A549 (cell line): ENCODE measurements at regions not wholly inside any gene's neighbourhood (a gene's known extent, or its start where the extent isn't known, plus 50 kb on each side); places are given as distances from the start of the nearest gene placed in this dataset.
"Not testable (repeated sequence)": the region's sequence is repeated elsewhere in the genome, so short reads cannot be mapped to it uniquely, and the experiment has no call there.

Source experiments
- ATAC-seq, 2 experiments: fragments of 200-7000 bp in 1 of 2; fragments of >200 bp in 1 of 2; cut with Nextera tagmentation in 1 of 2; cut with Tn5 transposase in 1 of 2; 3 replicates each; pipeline versions ENCODE4 v1.8.0 to v1.9.1; 2018 to 2020; ENCODE audit warnings: mild to moderate bottlenecking in 1 of 2, moderate library complexity in 1 of 2
- CTCF ChIA-PET: fragments of 300-600 bp; sonication (Branson Sonifier 250); formaldehyde crosslinking; extraction: SDS; loops from one replicate; lab custom pipeline; 2021; ENCODE audit warnings: antibody characterized with exemption, inconsistent platforms; lab: Yijun Ruan, JAX
- POLR2A ChIA-PET: fragments of 350-600 bp; formaldehyde crosslinking; extraction: SDS; loops from one replicate; lab custom pipeline; 2021; ENCODE audit warnings: antibody characterized with exemption, inconsistent platforms; lab: Yijun Ruan, JAX
- DNase-seq, 2 experiments: peaks; one replicate each; pipeline versions ENCODE4 v3.0.0 to v3.0.0-alpha.2; 2011 to 2016; ENCODE audit warnings: low read depth in 1 of 2, low spot score in 1 of 2
- FAIRE-seq: peaks from 2 replicates; lab custom pipeline; 2011; peaks lifted over from hg19 to GRCh38; lab: Jason Lieb, UNC
- H3K27ac ChIP-seq, 2 experiments: fragments of >200 bp; sonication (Bioruptor Twin); formaldehyde crosslinking; 3 replicates each; pipeline ENCODE4 v1.5.1; 2016 to 2017
- H3K4me1 ChIP-seq: fragments of >200 bp; sonication (Bioruptor Twin); formaldehyde crosslinking; 3 replicates; pipeline ENCODE4 v1.6.1; 2016
- H3K4me2 ChIP-seq: fragments of >200 bp; sonication (Bioruptor Twin); formaldehyde crosslinking; 3 replicates; pipeline ENCODE4 v1.6.1; 2016
- H3K4me3 ChIP-seq: fragments of >200 bp; sonication (Bioruptor Twin); formaldehyde crosslinking; 3 replicates; pipeline ENCODE4 v1.5.1; 2016
- H3K9me3 ChIP-seq: fragments of >200 bp; sonication (Bioruptor Twin); formaldehyde crosslinking; 3 replicates; pipeline ENCODE4 v1.6.1; 2016
- CHD4 ChIP-seq: fragments of 200-600 bp; sonication (generic); IDR thresholded peaks from 2 replicates; pipeline ENCODE4 v1.6.1; 2016; ENCODE audit warnings: antibody characterized with exemption, mild to moderate bottlenecking, borderline replicate concordance
- EHMT2 ChIP-seq: fragments of 200-600 bp; sonication (generic); IDR thresholded peaks from 2 replicates; pipeline ENCODE4 v1.6.1; 2016; ENCODE audit warnings: antibody characterized with exemption, low read depth, mild to moderate bottlenecking, moderate library complexity
- FOXS1 ChIP-seq: fragments of 250-450 bp; sonication (Bioruptor Pico); IDR thresholded peaks from 2 replicates; pipeline ENCODE4 v1.5.0; 2020; ENCODE audit warnings: mild to moderate bottlenecking, moderate library complexity
- KDM1A ChIP-seq: fragments of 200-600 bp; sonication (generic); IDR thresholded peaks from 2 replicates; pipeline ENCODE4 v1.6.1; 2016; ENCODE audit warnings: low read depth, mild to moderate bottlenecking
- KDM5A ChIP-seq: fragments of 200-600 bp; sonication (generic); IDR thresholded peaks from 2 replicates; pipeline ENCODE4 v1.6.1; 2016; ENCODE audit warnings: antibody characterized with exemption, mild to moderate bottlenecking
- MAZ ChIP-seq: fragments of 150-350 bp; IDR thresholded peaks from 2 replicates; pipeline ENCODE4 v1.6.1; 2014; ENCODE audit warnings: antibody characterized with exemption, low read depth, low read length, borderline replicate concordance
- NPAS2 ChIP-seq: fragments of 250-450 bp; sonication (Bioruptor Pico); IDR thresholded peaks from 2 replicates; pipeline ENCODE4 v1.8.0; 2022; ENCODE audit warnings: mild to moderate bottlenecking, moderate library complexity, borderline replicate concordance
- NR3C1 ChIP-seq: fragments of >200 bp; sonication (Bioruptor Twin); formaldehyde crosslinking; IDR thresholded peaks from 3 replicates; pipeline ENCODE4 v1.6.1; 2017
- PHF8 ChIP-seq: fragments of 200-600 bp; sonication (generic); IDR thresholded peaks from 2 replicates; pipeline ENCODE4 v1.6.1; 2016; ENCODE audit warnings: low read depth, mild to moderate bottlenecking, antibody characterized with exemption, moderate library complexity, borderline replicate concordance
- POLR2A ChIP-seq: IDR thresholded peaks from 2 replicates; pipeline ENCODE4 v1.6.1; 2012; ENCODE audit warnings: mild to moderate bottlenecking, low read length
- POLR2AphosphoS2 ChIP-seq: conservative IDR thresholded peaks from 2 replicates; pipeline ENCODE4 v1.6.1; 2012; ENCODE audit warnings: low read length, improper control_type of control experiment, inconsistent platforms
- SREBF2 ChIP-seq: fragments of 450-650 bp; IDR thresholded peaks from 2 replicates; pipeline ENCODE4 v1.6.1; 2014; ENCODE audit warnings: mild to moderate bottlenecking, moderate library complexity
- USF2 ChIP-seq: fragments of 450-650 bp; IDR thresholded peaks from 2 replicates; pipeline ENCODE4 v1.6.1; 2014; ENCODE audit warnings: antibody characterized with exemption
- WGBS: methylation state at CpG from one replicate; pipeline ENCODE4 v1.1.6; 2017; ENCODE audit errors: missing lambda C conversion rate; 5-methylcytosine and 5-hydroxymethylcytosine counted together
- TF ChIP-seq, protein P1 (sequence below): fragments of >200 bp; sonication (Bioruptor Twin); formaldehyde crosslinking; IDR thresholded peaks from 2 replicates; pipeline ENCODE4 v1.6.1; 2016
- TF ChIP-seq, protein P2 (sequence below): fragments of >200 bp; sonication (Bioruptor Twin); formaldehyde crosslinking; IDR thresholded peaks from 3 replicates; pipeline ENCODE4 v1.5.1; 2016

DNA sequence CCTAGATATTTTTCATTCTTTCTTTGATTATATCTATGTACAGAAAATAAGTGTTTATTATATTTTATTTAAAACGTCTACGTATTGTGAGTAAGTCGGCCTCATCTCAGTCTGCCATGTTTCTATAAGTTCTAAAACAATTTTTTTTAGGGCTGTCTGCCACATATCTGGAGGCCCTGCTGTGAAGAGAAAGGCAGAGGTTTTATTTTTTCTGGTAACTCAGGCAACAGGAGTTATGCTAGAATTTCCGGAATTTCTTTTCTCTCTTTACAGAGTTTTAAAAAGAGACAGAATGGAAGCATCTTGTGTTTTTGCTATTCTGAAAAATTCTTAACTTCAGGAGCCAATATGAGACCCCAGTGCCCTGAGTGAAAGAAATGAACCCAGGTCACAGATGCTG lies 1124.0 kb upstream of the TENM3 start:
- no peak for FAIRE-seq
- TF ChIP-seq, protein P1, sequence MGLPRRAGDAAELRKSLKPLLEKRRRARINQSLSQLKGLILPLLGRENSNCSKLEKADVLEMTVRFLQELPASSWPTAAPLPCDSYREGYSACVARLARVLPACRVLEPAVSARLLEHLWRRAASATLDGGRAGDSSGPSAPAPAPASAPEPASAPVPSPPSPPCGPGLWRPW = no peak
- no peak for TF ChIP-seq FOXS1 (CRISPR knock-in tag)
- no peak for TF ChIP-seq NPAS2 (CRISPR knock-in tag)
- TF ChIP-seq, protein P2, sequence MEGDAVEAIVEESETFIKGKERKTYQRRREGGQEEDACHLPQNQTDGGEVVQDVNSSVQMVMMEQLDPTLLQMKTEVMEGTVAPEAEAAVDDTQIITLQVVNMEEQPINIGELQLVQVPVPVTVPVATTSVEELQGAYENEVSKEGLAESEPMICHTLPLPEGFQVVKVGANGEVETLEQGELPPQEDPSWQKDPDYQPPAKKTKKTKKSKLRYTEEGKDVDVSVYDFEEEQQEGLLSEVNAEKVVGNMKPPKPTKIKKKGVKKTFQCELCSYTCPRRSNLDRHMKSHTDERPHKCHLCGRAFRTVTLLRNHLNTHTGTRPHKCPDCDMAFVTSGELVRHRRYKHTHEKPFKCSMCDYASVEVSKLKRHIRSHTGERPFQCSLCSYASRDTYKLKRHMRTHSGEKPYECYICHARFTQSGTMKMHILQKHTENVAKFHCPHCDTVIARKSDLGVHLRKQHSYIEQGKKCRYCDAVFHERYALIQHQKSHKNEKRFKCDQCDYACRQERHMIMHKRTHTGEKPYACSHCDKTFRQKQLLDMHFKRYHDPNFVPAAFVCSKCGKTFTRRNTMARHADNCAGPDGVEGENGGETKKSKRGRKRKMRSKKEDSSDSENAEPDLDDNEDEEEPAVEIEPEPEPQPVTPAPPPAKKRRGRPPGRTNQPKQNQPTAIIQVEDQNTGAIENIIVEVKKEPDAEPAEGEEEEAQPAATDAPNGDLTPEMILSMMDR = no peak
- TF ChIP-seq KDM1A = no peak
- TF ChIP-seq PHF8 = no peak
- TF ChIP-seq CHD4 = no peak
- TF ChIP-seq USF2 = no peak
- TF ChIP-seq MAZ = no peak
- no peak for TF ChIP-seq POLR2A
- TF ChIP-seq, all 56 proteins: peak for 0
- POLR2A ChIA-PET = no interaction called here
- WGBS = 35% methylated on average over 4 of the region's 4 CpGs
- DNase-seq (no peak), ATAC-seq (no peak)
- H3K9me3 ChIP-seq = no peaks in the 10 kb centered on the region
- no peak overlapping the region for H3K4me2 ChIP-seq
- no peaks in the 10 kb centered on the region for H3K4me1 ChIP-seq
- CTCF ChIA-PET = no interaction called here
- H3K4me3 ChIP-seq = no peak overlapping the region
- no peak overlapping the region for H3K27ac ChIP-seq

DNA sequence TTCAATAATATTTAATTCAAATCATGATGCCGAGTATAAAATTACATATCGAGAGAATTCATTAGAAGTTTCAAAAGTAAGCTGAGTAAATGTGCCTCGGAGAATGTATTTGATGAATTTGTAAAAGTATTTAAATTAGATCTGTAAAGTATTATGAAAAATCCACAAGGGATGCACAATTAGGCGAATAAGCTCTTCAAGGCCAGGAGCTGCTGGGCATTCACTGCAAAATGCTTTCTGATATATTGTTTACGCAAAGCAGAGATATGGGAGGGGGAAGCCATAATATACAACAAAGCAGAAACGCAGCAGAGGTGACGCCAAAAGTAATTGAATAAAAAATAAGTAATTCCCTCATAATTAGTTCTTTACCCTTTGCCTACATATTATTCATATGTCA lies 1121.5 kb upstream of the TENM3 start:
- FAIRE-seq = no peak
- CTCF ChIA-PET = interaction anchor here (1.0 kb wide), 1 partner anchor 10 kb away, joined by 3 read pairs; no protein-coding TSS in a partner anchor
- POLR2A ChIA-PET = no interaction called here
- TF ChIP-seq KDM1A (no peak), SREBF2 (no peak), POLR2AphosphoS2 (no peak), NR3C1 (no peak)
- no peak overlapping the region for H3K4me2 ChIP-seq
- no peak overlapping the region for H3K4me3 ChIP-seq
- no peak for DNase-seq
- WGBS = 12% methylated on average over 7 of the region's 7 CpGs
- ATAC-seq = no peak
- H3K4me1 ChIP-seq = no peaks in the 10 kb centered on the region
- H3K9me3 ChIP-seq = no peaks in the 10 kb centered on the region
- no peak overlapping the region for H3K27ac ChIP-seq

- no peak overlapping the region for H3K27ac ChIP-seq
- H3K4me3 ChIP-seq = no peak overlapping the region
- 0% methylated on average over 2 of the region's 2 CpGs for WGBS
- CTCF ChIA-PET = no interaction called here
- H3K4me1 ChIP-seq = no peaks in the 10 kb centered on the region
- ATAC-seq = no peak
- H3K9me3 ChIP-seq = no peaks in the 10 kb centered on the region
- FAIRE-seq = no peak
- POLR2A ChIA-PET = no interaction called here
- H3K4me2 ChIP-seq = no peak overlapping the region
- TF ChIP-seq KDM5A = no peak
- no peak for DNase-seq
Observed at GRCh38 chr4:181127171-181127570, 1116.0 kb upstream of the TENM3 start.

GRCh38 chr4:181130317-181130716 lies 1112.9 kb upstream of the TENM3 start:
- H3K27ac ChIP-seq, H3K4me2 ChIP-seq, ATAC-seq, H3K9me3 ChIP-seq, H3K4me3 ChIP-seq, DNase-seq, H3K4me1 ChIP-seq, CTCF ChIA-PET, POLR2A ChIA-PET, FAIRE-seq: not testable (repeated sequence)
- 12% methylated on average over 7 of the region's 7 CpGs for WGBS

DNA sequence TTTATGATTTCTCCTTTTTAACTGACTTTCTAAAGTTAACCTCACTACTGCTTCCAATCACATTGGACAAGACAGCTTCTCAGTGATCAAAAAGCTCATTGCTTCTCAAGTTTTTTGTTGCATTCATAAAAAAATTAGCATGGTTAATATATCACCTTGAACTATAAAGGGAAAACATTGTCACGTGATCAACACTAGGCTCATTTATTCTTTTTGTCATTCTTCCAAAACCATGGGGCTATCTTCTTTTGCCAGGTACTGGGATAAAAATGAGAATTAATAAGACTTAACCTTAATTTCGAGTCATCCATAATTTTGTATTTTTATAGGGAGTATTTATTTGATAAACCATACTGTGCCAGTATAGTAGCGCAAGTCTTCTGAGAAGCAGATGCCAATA lies 1105.9 kb upstream of the TENM3 start:
- ATAC-seq = no peak
- H3K4me3 ChIP-seq = no peak overlapping the region
- no peaks in the 10 kb centered on the region for H3K9me3 ChIP-seq
- POLR2A ChIA-PET = no interaction called here
- no peak overlapping the region for H3K27ac ChIP-seq
- no peak for DNase-seq
- H3K4me2 ChIP-seq = no peak overlapping the region
- H3K4me1 ChIP-seq = no peaks in the 10 kb centered on the region
- 13% methylated on average over 3 of the region's 3 CpGs for WGBS
- FAIRE-seq = no peak
- TF ChIP-seq POLR2A = no peak
- no peak for TF ChIP-seq EHMT2
- TF ChIP-seq POLR2AphosphoS2 = no peak
- no peak for TF ChIP-seq KDM1A
- TF ChIP-seq, all 56 proteins: peak for 0
- CTCF ChIA-PET = no interaction called here
